ENCODE measurements at regions not wholly inside any gene's neighbourhood (a gene's known extent, or its start where the extent isn't known, plus 50 kb on each side); places are given as distances from the start of the nearest gene placed in this dataset.
"Not testable (repeated sequence)": the region's sequence is repeated elsewhere in the genome, so short reads cannot be mapped to it uniquely, and the experiment has no call there.

GRCh38 chr2:16057661-16058060 lies 117.3 kb downstream of the MYCN start:
- no peak for DNase-seq

- DNase-seq, result no peak
Measured at GRCh38 chr2:16055848-16056580, 115.7 kb downstream of the MYCN start.

- no peak for DNase-seq
Measured at GRCh38 chr2:16053437-16054257, 113.3 kb downstream of the MYCN start.

GRCh38 chr2:16052571-16053052 lies 112.3 kb downstream of the MYCN start:
- not testable (repeated sequence) for DNase-seq

- no peak for DNase-seq
Measured at GRCh38 chr2:16051841-16052564, 111.7 kb downstream of the MYCN start.

- no peak for DNase-seq
Measured at GRCh38 chr2:16050908-16051489, 110.6 kb downstream of the MYCN start.

GRCh38 chr2:16050261-16050907 lies 110.0 kb downstream of the MYCN start:
- no peak for DNase-seq

GRCh38 chr2:16049406-16049805 lies 109.1 kb downstream of the MYCN start:
- no peak for DNase-seq

- DNase-seq, result no peak
Measured at GRCh38 chr2:16048466-16048865, 108.1 kb downstream of the MYCN start.

GRCh38 chr2:16047701-16048100 lies 107.4 kb downstream of the MYCN start:
- DNase-seq, result no peak

GRCh38 chr2:16046649-16047048 lies 106.3 kb downstream of the MYCN start:
- no peak for DNase-seq

- no peak for DNase-seq
Measured at GRCh38 chr2:16045653-16046352, 105.5 kb downstream of the MYCN start.

- no peak for DNase-seq
Measured at GRCh38 chr2:16044946-16045456, 104.7 kb downstream of the MYCN start.

GRCh38 chr2:16043627-16044026 lies 103.3 kb downstream of the MYCN start:
- no peak for DNase-seq

- DNase-seq, result no peak
Measured at GRCh38 chr2:16043192-16043591, 102.8 kb downstream of the MYCN start.

- DNase-seq, result no peak
Measured at GRCh38 chr2:16042201-16042700, 101.9 kb downstream of the MYCN start.

- no peak for DNase-seq
Measured at GRCh38 chr2:16040271-16041010, 100.1 kb downstream of the MYCN start.

- no peak for DNase-seq
Measured at GRCh38 chr2:16039823-16040222, 99.5 kb downstream of the MYCN start.

GRCh38 chr2:16039055-16039454 lies 98.7 kb downstream of the MYCN start:
- DNase-seq, result no peak

- no peak for DNase-seq
Measured at GRCh38 chr2:16038621-16039020, 98.3 kb downstream of the MYCN start.

Data from NCI-H2171 (cell line).